Activated naive CD8-positive, alpha-beta T cell treated with anti-CD3 and anti-CD28 coated beads for 36 hours (primary cell): ENCODE measurements at regions not wholly inside any gene's neighbourhood (a gene's known extent, or its start where the extent isn't known, plus 50 kb on each side); places are given as distances from the start of the nearest gene placed in this dataset.

ENCODE experiments used
- DNase-seq: peaks from one replicate; pipeline ENCODE4 v3.0.0; 2021
- H3K27ac Mint-ChIP-seq: one replicate; pipeline ENCODE4 v1.8.0; 2022; ENCODE audit warnings: mild to moderate bottlenecking, moderate library complexity, mixed read lengths
- H3K27me3 Mint-ChIP-seq: one replicate; pipeline ENCODE4 v1.8.0; 2022; ENCODE audit warnings: mild to moderate bottlenecking, mixed read lengths
- H3K36me3 Mint-ChIP-seq: one replicate; pipeline ENCODE4 v1.8.0; 2021; ENCODE audit warnings: mild to moderate bottlenecking, mixed read lengths
- H3K4me1 Mint-ChIP-seq: one replicate; pipeline ENCODE4 v1.8.0; 2021; ENCODE audit warnings: mixed read lengths
- H3K4me3 Mint-ChIP-seq: one replicate; pipeline ENCODE4 v1.8.0; 2022; ENCODE audit warnings: mild to moderate bottlenecking, moderate library complexity, mixed read lengths
- H3K9me3 Mint-ChIP-seq: one replicate; pipeline ENCODE4 v1.8.0; 2022; ENCODE audit warnings: mixed read lengths

DNA sequence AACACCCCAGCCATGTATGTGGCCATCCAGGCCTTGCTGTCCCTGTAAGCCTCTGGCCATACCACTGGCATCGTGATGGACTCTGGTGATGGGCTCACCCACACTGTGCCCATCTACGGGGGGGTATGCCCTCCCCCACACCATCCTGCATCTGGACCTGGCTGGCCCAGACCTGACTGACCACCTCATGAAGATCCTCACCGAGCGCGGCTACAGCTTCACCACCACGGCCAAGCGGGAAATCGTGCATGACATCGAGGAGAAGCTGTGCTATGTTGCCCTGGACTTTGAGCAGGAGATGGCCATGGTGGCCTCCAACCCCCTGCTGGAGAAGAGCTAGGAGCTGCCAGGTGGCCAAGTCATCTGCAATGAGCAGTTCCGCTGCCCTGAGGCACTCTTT is 80.4 kb upstream of the ZCCHC2 start:
- no peak for DNase-seq
- Mint-ChIP-seq H3K36me3 (no peaks in the 10 kb centered on the region), H3K27ac (no peak overlapping the region), H3K4me1 (no peaks in the 10 kb centered on the region), H3K27me3 (peaks cover 10% of the 10 kb centered on the region), H3K9me3 (no peaks in the 10 kb centered on the region), H3K4me3 (no peak overlapping the region)

GRCh38 chr18:62445386-62445917 is 77.4 kb upstream of the ZCCHC2 start:
- Mint-ChIP-seq H3K27me3 (peaks cover 6% of the 10 kb centered on the region), H3K9me3 (no peaks in the 10 kb centered on the region), H3K27ac (no peak overlapping the region), H3K4me1 (peaks cover 3% of the 10 kb centered on the region), H3K36me3 (no peaks in the 10 kb centered on the region), H3K4me3 (no peak overlapping the region)
- DNase-seq, result no peak

DNA sequence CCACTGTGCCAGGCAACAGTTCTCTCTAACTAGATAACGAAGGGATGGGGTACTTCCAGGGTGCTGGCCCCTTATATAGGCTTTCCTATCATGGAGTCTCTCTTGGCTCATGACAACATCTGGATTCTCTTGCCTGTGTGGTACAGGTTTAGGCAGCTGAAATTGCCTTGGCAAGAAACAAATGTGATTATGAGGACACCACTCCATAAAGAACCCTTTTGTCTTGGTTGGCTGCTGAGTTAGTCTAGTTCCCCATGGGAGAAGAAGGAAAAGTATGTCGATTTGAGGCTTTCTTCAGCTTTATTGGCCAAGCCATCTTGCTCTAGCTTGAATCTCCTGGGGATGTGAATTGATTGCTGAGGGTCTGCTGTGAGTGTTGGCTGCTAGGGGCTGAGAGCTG is 76.3 kb upstream of the ZCCHC2 start:
- Mint-ChIP-seq H3K4me1 (peaks cover 3% of the 10 kb centered on the region), H3K27ac (no peak overlapping the region), H3K4me3 (no peak overlapping the region), H3K27me3 (peaks cover 6% of the 10 kb centered on the region), H3K9me3 (no peaks in the 10 kb centered on the region), H3K36me3 (no peaks in the 10 kb centered on the region)
- DNase-seq, result no peak

DNA sequence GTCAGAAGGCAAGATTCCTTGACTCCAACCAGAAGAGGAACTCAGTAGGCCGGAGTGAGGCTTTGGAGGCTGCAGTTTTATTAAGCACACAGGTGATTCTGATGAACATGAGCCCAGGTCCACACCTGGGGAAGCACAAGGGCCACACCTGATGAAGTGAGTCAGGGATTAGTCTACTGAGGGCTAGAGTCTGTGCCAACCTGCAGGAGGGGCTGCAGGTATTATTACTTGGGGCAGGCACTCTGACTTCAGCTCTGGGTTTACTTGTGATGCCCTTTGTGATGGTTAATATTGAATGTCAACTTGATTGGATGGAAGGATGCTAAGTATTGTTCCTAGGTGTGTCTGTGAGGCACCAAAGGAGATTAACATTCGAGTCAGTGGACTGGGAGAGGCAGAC is 75.2 kb upstream of the ZCCHC2 start:
- no peaks in the 10 kb centered on the region for H3K36me3 Mint-ChIP-seq
- H3K27me3 Mint-ChIP-seq, result peaks cover 6% of the 10 kb centered on the region
- no peak for DNase-seq
- H3K4me3 Mint-ChIP-seq, result no peak overlapping the region
- H3K9me3 Mint-ChIP-seq, result no peaks in the 10 kb centered on the region
- peaks cover 8% of the 10 kb centered on the region for H3K4me1 Mint-ChIP-seq
- no peak overlapping the region for H3K27ac Mint-ChIP-seq

DNA sequence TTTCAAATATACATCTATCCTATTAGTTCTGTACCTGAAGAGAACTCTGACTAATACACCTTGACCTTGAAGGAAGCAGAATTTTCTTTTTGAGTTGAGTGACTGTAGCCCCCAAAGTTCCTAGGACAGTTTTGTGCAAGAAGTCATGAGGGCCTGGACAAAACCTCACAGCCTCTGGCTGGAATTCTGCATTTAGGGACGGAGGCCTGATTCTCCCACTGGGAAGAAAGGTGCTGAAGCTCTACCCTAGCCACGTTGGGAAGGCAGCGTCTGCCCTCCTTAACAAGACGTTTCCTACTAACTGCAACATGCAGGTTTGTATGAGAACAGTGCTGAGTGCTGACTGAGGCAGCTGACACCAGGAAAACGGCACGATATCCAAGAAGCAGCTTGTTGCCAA is 74.4 kb upstream of the ZCCHC2 start:
- no peak overlapping the region for H3K27ac Mint-ChIP-seq
- H3K4me1 Mint-ChIP-seq, result peaks cover 9% of the 10 kb centered on the region
- no peak for DNase-seq
- no peak overlapping the region for H3K4me3 Mint-ChIP-seq
- no peaks in the 10 kb centered on the region for H3K36me3 Mint-ChIP-seq
- H3K27me3 Mint-ChIP-seq, result peaks cover 9% of the 10 kb centered on the region
- H3K9me3 Mint-ChIP-seq, result no peaks in the 10 kb centered on the region

- no peak overlapping the region for H3K27ac Mint-ChIP-seq
- no peaks in the 10 kb centered on the region for H3K36me3 Mint-ChIP-seq
- H3K4me1 Mint-ChIP-seq, result peaks cover 9% of the 10 kb centered on the region
- no peak overlapping the region for H3K4me3 Mint-ChIP-seq
- DNase-seq, result no peak
- H3K27me3 Mint-ChIP-seq, result peaks cover 18% of the 10 kb centered on the region
- H3K9me3 Mint-ChIP-seq, result no peaks in the 10 kb centered on the region
Observed at GRCh38 chr18:62449490-62450104, 73.2 kb upstream of the ZCCHC2 start.

DNA sequence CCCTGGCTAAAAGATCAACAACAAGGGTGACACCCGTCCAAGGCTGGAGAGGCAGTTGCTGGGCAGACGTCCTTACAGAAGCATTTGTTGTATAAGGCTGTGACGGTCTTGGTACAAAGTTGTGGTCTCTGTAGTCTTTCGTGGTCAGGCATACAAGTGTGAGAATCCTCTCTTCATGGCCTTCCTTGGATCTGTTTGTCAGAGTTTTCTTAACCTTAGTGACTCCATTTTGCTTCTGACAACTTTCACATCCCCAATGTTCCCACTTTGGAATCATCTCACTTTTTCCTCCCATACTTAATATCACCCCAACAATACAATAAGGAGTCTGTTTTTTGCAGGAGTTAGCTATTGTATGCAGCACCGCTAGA is 72.7 kb upstream of the ZCCHC2 start:
- H3K27me3 Mint-ChIP-seq, result peaks cover 23% of the 10 kb centered on the region
- no peaks in the 10 kb centered on the region for H3K9me3 Mint-ChIP-seq
- no peak for DNase-seq
- H3K36me3 Mint-ChIP-seq, result no peaks in the 10 kb centered on the region
- no peak overlapping the region for H3K4me3 Mint-ChIP-seq
- peaks cover 9% of the 10 kb centered on the region for H3K4me1 Mint-ChIP-seq
- H3K27ac Mint-ChIP-seq, result no peak overlapping the region

DNA sequence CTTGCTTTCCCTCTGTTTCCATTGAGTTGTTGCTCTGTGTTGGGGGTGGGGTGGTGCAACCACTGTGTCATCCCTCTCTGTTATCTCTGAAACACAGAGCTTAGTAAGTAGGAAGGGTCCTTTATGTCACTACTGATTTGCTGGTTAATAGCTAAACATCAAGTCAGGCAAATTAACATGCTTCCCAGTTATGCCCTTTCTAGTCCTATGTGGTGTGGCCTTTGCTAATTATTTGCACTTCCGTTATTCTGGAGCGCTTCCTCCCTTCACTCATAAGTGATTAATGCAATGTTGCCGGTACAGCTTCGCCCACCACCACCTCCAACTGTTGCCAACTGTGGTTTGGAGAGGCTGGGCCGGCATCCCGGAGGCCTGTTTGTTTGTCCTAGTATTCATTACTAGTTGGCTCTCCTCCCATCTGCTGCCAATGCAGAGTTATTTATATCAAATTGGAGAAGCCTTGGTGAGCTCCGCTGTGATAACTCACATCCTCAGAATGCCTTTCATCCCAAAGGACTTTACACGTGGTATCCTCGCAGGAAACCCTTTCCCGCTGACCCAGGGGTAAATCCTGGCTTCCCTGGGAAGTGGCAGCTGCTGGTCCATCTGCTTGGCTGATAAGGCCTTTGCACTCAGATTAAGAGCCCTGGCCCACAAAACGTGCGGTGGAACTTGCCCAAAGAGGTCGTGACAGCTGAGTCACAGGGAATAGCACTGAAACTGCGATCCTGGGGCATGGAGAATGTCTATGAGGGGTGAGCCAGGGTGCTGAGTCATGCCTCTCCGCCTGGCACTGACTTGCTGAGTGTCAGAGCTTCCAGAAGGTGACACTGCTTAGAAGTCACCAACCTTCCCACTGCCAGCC is 72.0 kb upstream of the ZCCHC2 start:
- no peaks in the 10 kb centered on the region for H3K9me3 Mint-ChIP-seq
- H3K36me3 Mint-ChIP-seq, result no peaks in the 10 kb centered on the region
- peaks cover 23% of the 10 kb centered on the region for H3K27me3 Mint-ChIP-seq

GRCh38 chr18:62452280-62452831 is 70.5 kb upstream of the ZCCHC2 start:
- DNase-seq, result no peak
- Mint-ChIP-seq H3K9me3 (no peaks in the 10 kb centered on the region), H3K4me3 (no peak overlapping the region), H3K36me3 (no peaks in the 10 kb centered on the region), H3K27me3 (peaks cover 23% of the 10 kb centered on the region), H3K4me1 (peaks cover 9% of the 10 kb centered on the region), H3K27ac (no peak overlapping the region)

More for the DNA sequence above, 72.0 kb upstream of the ZCCHC2 start:
- DNase-seq, result no peak
- Mint-ChIP-seq H3K4me1 (peaks cover 9% of the 10 kb centered on the region), H3K27ac (no peak overlapping the region), H3K4me3 (no peak overlapping the region)

DNA sequence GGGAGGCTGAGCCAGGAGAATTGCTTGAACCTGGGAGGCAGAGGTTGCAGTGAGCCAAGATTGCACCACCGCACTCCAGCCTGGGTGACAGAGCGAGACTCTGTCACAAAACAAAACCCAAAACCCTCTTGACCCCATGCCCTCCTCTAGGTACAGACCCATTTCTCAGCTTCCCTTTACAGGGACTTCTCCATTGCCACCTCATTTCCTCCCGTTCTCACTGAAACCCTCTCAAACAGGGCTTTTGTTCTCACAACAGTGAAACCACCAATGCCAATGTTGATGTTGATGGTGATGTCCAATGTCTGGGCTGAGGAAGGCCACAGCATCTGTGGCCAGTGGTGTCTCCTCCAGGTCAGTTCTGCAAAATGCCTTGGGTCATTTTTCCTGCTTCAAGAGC is 69.0 kb upstream of the ZCCHC2 start:
- H3K36me3 Mint-ChIP-seq, result no peaks in the 10 kb centered on the region
- no peak overlapping the region for H3K27ac Mint-ChIP-seq
- no peak overlapping the region for H3K4me3 Mint-ChIP-seq
- H3K9me3 Mint-ChIP-seq, result no peaks in the 10 kb centered on the region
- peaks cover 9% of the 10 kb centered on the region for H3K4me1 Mint-ChIP-seq
- DNase-seq, result no peak
- H3K27me3 Mint-ChIP-seq, result peaks cover 23% of the 10 kb centered on the region

GRCh38 chr18:62454527-62454926 is 68.3 kb upstream of the ZCCHC2 start:
- H3K36me3 Mint-ChIP-seq, result no peaks in the 10 kb centered on the region
- no peak overlapping the region for H3K4me3 Mint-ChIP-seq
- H3K4me1 Mint-ChIP-seq, result peaks cover 9% of the 10 kb centered on the region
- peaks cover 21% of the 10 kb centered on the region for H3K27me3 Mint-ChIP-seq
- no peak for DNase-seq
- H3K9me3 Mint-ChIP-seq, result no peaks in the 10 kb centered on the region
- no peak overlapping the region for H3K27ac Mint-ChIP-seq

- Mint-ChIP-seq H3K4me1 (peaks cover 8% of the 10 kb centered on the region), H3K36me3 (no peaks in the 10 kb centered on the region), H3K27ac (no peak overlapping the region), H3K9me3 (no peaks in the 10 kb centered on the region), H3K27me3 (peaks cover 17% of the 10 kb centered on the region), H3K4me3 (no peak overlapping the region)
- no peak for DNase-seq
Observed at GRCh38 chr18:62455222-62455621, 67.6 kb upstream of the ZCCHC2 start.

DNA sequence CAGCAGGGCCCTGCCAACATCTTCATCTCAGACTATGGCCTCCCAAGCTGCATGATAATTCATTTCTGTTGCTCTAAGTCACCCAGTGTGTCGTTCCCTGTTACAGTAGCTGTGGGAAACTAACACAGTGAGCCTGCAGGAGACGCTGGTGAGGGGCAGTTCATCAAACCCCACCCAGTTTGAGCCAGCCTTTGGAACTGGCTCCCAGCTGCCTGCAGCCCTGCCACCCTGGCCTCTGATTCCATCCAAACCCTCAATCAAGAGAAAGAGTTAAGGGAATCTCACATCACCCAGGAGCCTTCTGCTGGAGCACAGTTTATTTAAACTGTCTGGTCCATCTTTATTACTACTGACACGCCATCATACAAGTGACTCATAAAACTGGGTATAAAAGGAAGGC is 64.9 kb upstream of the ZCCHC2 start:
- H3K4me3 Mint-ChIP-seq, result no peak overlapping the region
- no peak overlapping the region for H3K27ac Mint-ChIP-seq
- H3K36me3 Mint-ChIP-seq, result no peaks in the 10 kb centered on the region
- no peaks in the 10 kb centered on the region for H3K9me3 Mint-ChIP-seq
- no peaks in the 10 kb centered on the region for H3K4me1 Mint-ChIP-seq
- no peak for DNase-seq
- H3K27me3 Mint-ChIP-seq, result peaks cover 17% of the 10 kb centered on the region

GRCh38 chr18:62458346-62458745 is 64.5 kb upstream of the ZCCHC2 start:
- Mint-ChIP-seq H3K36me3 (no peaks in the 10 kb centered on the region), H3K27me3 (peaks cover 15% of the 10 kb centered on the region), H3K4me1 (no peaks in the 10 kb centered on the region), H3K4me3 (no peak overlapping the region), H3K9me3 (no peaks in the 10 kb centered on the region), H3K27ac (peak overlapping the region; percentile 38)
- no peak for DNase-seq

DNA sequence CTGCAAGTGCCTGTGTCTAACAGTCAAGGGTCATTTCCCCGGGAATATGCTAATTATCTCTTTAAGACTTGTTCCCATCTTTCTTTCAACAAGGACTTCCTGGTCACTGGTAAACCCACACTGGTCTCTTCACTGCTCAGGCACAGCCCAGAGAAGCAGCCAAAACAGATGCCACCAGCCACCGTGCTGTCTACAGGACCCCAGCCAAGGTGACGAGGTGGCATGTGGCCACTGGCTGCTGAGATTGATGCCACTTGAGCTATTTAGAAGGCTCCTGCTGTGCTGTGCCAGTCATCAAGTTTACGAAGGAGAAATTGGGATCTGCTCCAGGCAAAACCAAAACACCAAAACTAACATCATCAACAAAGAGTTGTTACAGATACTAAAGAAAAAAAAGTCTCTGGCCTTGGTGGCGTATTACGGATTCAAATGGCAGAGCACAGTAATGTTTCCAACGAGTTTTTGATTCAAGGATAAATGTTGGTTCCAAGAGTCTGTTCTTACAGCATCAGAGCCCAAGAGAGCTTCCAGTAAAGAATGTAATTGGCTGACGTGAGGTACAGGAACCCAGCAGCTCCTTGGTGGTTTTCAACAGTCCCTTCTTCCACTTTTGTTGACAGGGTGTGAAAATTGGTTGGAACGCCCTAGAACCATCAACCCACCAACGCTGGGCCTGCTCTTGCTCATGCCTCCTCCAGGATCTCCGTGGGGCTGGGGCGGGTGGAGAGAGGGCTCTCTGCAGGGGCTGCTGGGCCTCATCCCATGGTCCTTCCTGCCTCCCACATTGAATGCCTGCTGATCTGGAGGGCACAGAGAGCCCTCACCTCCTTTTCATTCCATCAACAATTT is 63.7 kb upstream of the ZCCHC2 start:
- Mint-ChIP-seq H3K27me3 (peaks cover 10% of the 10 kb centered on the region), H3K27ac (no peak overlapping the region), H3K36me3 (no peaks in the 10 kb centered on the region), H3K9me3 (no peaks in the 10 kb centered on the region), H3K4me1 (no peaks in the 10 kb centered on the region), H3K4me3 (no peak overlapping the region)
- no peak for DNase-seq
